ENCODE measurements at regions not wholly inside any gene's neighbourhood (a gene's known extent, or its start where the extent isn't known, plus 50 kb on each side); places are given as distances from the start of the nearest gene placed in this dataset.

- Histone ChIP-seq H3K36me3 (ENCODE audit: low read depth) (no peaks in the 10 kb centered on the region), H2AFZ (no peak overlapping the region), H3K9me3 (ENCODE audit: insufficient read depth, low read depth) (no peaks in the 10 kb centered on the region), H3K27me3 (ENCODE audit: insufficient read depth, low read depth) (no peaks in the 10 kb centered on the region), H3K9me2 (ENCODE audit: insufficient read depth) (no peaks in the 10 kb centered on the region), H3K4me2 (no peak overlapping the region), H4K20me1 (ENCODE audit: insufficient read depth) (no peaks in the 10 kb centered on the region), H3K79me2 (ENCODE audit: low read depth) (no peaks in the 10 kb centered on the region), H3F3A (ENCODE audit: insufficient read depth, low read depth) (no peaks in the 10 kb centered on the region), H3K27ac (no peak overlapping the region), H3K4me1 (replicated peaks; ENCODE audit: insufficient read depth) (no peaks in the 10 kb centered on the region), H3K4me3 (no peak overlapping the region)
- BruUV-seq (replicated peaks), result no TSS peak
- TF ChIP-seq EZH2 (IDR thresholded peaks at IDR 0.05; ENCODE audit: low read depth) (no peak), CTCF (conservative IDR thresholded peaks at IDR 0.05) (no peak)
- ChIA-PET CTCF (no interaction called here), POLR2A (ENCODE audit: unreplicated experiment) (no interaction called here)
- no peak for DNase-seq
- intact Hi-C loops (cut with micrococcal nuclease; ENCODE audit: unreplicated experiment), result no loop called here
Measured at GRCh38 chr13:76646946-76647345, 239.3 kb downstream of the KCTD12 start.

GRCh38 chr13:76645632-76646031, 240.6 kb downstream of the KCTD12 start:
- no peaks in the 10 kb centered on the region for H3K4me1 ChIP-seq (replicated peaks; ENCODE audit: insufficient read depth)
- H3F3A ChIP-seq (ENCODE audit: insufficient read depth, low read depth), result no peaks in the 10 kb centered on the region
- CTCF ChIA-PET, result no interaction called here
- no peak for DNase-seq
- H3K4me2 ChIP-seq, result no peak overlapping the region
- H4K20me1 ChIP-seq (ENCODE audit: insufficient read depth), result no peaks in the 10 kb centered on the region
- H3K27me3 ChIP-seq (ENCODE audit: insufficient read depth, low read depth), result no peaks in the 10 kb centered on the region
- H3K4me3 ChIP-seq, result no peak overlapping the region
- no TSS peak for BruUV-seq (replicated peaks)
- no peak overlapping the region for H2AFZ ChIP-seq
- intact Hi-C loops (cut with micrococcal nuclease; ENCODE audit: unreplicated experiment), result no loop called here
- no peak overlapping the region for H3K27ac ChIP-seq
- H3K9me3 ChIP-seq (ENCODE audit: insufficient read depth, low read depth), result no peaks in the 10 kb centered on the region
- POLR2A ChIA-PET (ENCODE audit: unreplicated experiment), result no interaction called here
- no peaks in the 10 kb centered on the region for H3K36me3 ChIP-seq (ENCODE audit: low read depth)
- no peaks in the 10 kb centered on the region for H3K79me2 ChIP-seq (ENCODE audit: low read depth)
- no peak for TF ChIP-seq EZH2 (IDR thresholded peaks at IDR 0.05; ENCODE audit: low read depth)
- TF ChIP-seq CTCF (conservative IDR thresholded peaks at IDR 0.05), result no peak
- no peaks in the 10 kb centered on the region for H3K9me2 ChIP-seq (ENCODE audit: insufficient read depth)

GRCh38 chr13:76644906-76645305, 241.3 kb downstream of the KCTD12 start:
- Histone ChIP-seq H2AFZ (no peak overlapping the region), H3K36me3 (ENCODE audit: low read depth) (no peaks in the 10 kb centered on the region), H3K27ac (no peak overlapping the region), H3K4me2 (no peak overlapping the region), H3K27me3 (ENCODE audit: insufficient read depth, low read depth) (no peaks in the 10 kb centered on the region), H3F3A (ENCODE audit: insufficient read depth, low read depth) (no peaks in the 10 kb centered on the region), H3K4me1 (replicated peaks; ENCODE audit: insufficient read depth) (no peaks in the 10 kb centered on the region), H3K9me2 (ENCODE audit: insufficient read depth) (no peaks in the 10 kb centered on the region), H3K9me3 (ENCODE audit: insufficient read depth, low read depth) (no peaks in the 10 kb centered on the region), H3K79me2 (ENCODE audit: low read depth) (no peaks in the 10 kb centered on the region), H3K4me3 (no peak overlapping the region), H4K20me1 (ENCODE audit: insufficient read depth) (no peaks in the 10 kb centered on the region)
- POLR2A ChIA-PET (ENCODE audit: unreplicated experiment), result no interaction called here
- DNase-seq, result no peak
- no TSS peak for BruUV-seq (replicated peaks)
- CTCF ChIA-PET, result no interaction called here
- intact Hi-C loops (cut with micrococcal nuclease; ENCODE audit: unreplicated experiment), result no loop called here
- no peak for TF ChIP-seq EZH2 (IDR thresholded peaks at IDR 0.05; ENCODE audit: low read depth)
- TF ChIP-seq CTCF (conservative IDR thresholded peaks at IDR 0.05), result no peak
